ENCODE measurements at regions not wholly inside any gene's neighbourhood (a gene's known extent, or its start where the extent isn't known, plus 50 kb on each side); places are given as distances from the start of the nearest gene placed in this dataset.

DNA sequence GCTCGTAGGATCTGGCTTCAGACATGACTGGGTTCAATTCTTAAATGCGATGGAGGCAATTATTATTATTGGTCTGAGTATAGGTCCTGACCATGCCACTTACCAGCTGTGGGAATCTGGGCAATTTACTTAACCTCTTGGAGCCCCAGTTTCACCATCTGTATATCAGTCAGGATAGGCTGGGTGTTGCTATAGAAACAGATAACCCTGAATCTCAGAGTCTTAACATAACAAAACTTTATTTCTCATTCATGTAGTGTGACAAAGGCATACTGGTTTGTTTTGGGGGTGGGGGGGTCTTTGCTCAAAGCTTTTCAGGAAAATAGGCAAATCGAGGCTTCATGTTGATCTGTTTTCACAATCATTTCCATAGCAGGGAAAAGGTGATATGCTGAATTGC lies 199.6 kb upstream of the SRRM4 start:
- FAIRE-seq (no peak), DNase-seq (no peak), ATAC-seq (no peak)
- no peaks in the 10 kb centered on the region for H3K4me1 ChIP-seq
- H3K27ac ChIP-seq: no peak overlapping the region
- peaks cover 0 to 12% (median 0%) of the 10 kb centered on the region in 4 donors for H3K27me3 ChIP-seq
- intact Hi-C loops (cut with DNase I): no loop called here
- no peak overlapping the region for H3K4me3 ChIP-seq
- H3K9me3 ChIP-seq: no peaks in the 10 kb centered on the region
- WGBS, 2 donors: 52 to 55% methylated on average over 3 of the region's 3 CpGs
- TF ChIP-seq, protein P1, sequence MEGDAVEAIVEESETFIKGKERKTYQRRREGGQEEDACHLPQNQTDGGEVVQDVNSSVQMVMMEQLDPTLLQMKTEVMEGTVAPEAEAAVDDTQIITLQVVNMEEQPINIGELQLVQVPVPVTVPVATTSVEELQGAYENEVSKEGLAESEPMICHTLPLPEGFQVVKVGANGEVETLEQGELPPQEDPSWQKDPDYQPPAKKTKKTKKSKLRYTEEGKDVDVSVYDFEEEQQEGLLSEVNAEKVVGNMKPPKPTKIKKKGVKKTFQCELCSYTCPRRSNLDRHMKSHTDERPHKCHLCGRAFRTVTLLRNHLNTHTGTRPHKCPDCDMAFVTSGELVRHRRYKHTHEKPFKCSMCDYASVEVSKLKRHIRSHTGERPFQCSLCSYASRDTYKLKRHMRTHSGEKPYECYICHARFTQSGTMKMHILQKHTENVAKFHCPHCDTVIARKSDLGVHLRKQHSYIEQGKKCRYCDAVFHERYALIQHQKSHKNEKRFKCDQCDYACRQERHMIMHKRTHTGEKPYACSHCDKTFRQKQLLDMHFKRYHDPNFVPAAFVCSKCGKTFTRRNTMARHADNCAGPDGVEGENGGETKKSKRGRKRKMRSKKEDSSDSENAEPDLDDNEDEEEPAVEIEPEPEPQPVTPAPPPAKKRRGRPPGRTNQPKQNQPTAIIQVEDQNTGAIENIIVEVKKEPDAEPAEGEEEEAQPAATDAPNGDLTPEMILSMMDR (IDR thresholded peaks at IDR 0.05): no peak
- H3K36me3 ChIP-seq: no peaks in the 10 kb centered on the region

- H3K9me3 ChIP-seq: no peaks in the 10 kb centered on the region
- peaks cover 0 to 4% (median 0%) of the 10 kb centered on the region in 4 donors for H3K27me3 ChIP-seq
- TF ChIP-seq, protein P1 (IDR thresholded peaks at IDR 0.05): no peak
- no peak for DNase-seq
- no peak for FAIRE-seq
- no peak overlapping the region for H3K4me3 ChIP-seq
- H3K27ac ChIP-seq: no peak overlapping the region
- WGBS, 2 donors: 71 to 75% methylated on average over 2 of the region's 2 CpGs
- intact Hi-C loops (cut with DNase I): no loop called here
- no peaks in the 10 kb centered on the region for H3K4me1 ChIP-seq
- H3K36me3 ChIP-seq: no peaks in the 10 kb centered on the region
- no peak for ATAC-seq
Measured at GRCh38 chr12:118783703-118784102, 197.6 kb upstream of the SRRM4 start.

GRCh38 chr12:118790578-118790977 lies 190.8 kb upstream of the SRRM4 start:
- H3K4me1 ChIP-seq: no peaks in the 10 kb centered on the region
- H3K27me3 ChIP-seq: no peaks in the 10 kb centered on the region
- H3K9me3 ChIP-seq: no peaks in the 10 kb centered on the region
- no peak for DNase-seq
- intact Hi-C loops (cut with DNase I): no loop called here
- H3K4me3 ChIP-seq: no peak overlapping the region
- H3K36me3 ChIP-seq: no peaks in the 10 kb centered on the region
- TF ChIP-seq, protein P1 (IDR thresholded peaks at IDR 0.05): no peak
- WGBS, 2 donors: 50 to 75% methylated on average over 1 of the region's 1 CpG
- no peak for ATAC-seq
- no peak overlapping the region for H3K27ac ChIP-seq
- no peak for FAIRE-seq

DNA sequence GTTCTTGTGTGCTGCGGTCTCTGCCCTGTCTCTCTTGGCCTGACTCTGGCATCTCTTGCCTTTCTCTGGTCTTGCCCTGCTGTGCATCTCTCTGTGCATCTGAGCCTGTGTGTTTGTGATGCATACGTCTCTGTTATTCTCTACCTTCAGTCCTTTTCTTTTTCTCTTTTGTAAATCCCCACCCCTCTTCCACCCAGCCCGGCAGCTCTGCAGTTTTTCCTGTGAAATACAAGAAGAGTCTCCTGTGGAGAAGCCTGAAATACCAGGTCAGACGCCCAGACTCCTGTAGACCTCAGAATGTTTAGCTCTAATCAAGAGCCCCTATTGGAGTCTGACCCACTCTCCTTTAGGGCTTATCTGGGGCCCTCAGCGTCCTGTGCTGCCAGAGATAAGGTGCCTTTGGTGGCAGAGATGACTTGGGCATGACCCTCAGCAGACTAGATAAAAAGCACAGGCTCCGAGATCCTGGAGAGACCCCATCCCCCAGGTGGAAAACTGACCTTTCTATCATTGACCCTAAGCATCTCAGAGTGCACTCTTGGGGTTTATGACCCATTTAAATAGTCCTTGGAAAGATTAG lies 167.5 kb upstream of the SRRM4 start:
- Histone ChIP-seq H3K4me1 (no peaks in the 10 kb centered on the region), H3K9me3 (no peaks in the 10 kb centered on the region), H3K36me3 (no peaks in the 10 kb centered on the region), H3K27me3 (peaks cover 0 to 3% (median 0%) of the 10 kb centered on the region in 4 donors), H3K27ac (no peak overlapping the region), H3K4me3 (no peak overlapping the region)
- FAIRE-seq (no peak), DNase-seq (no peak), ATAC-seq (no peak)
- TF ChIP-seq, protein P1 (IDR thresholded peaks at IDR 0.05): no peak
- intact Hi-C loops (cut with DNase I): no loop called here
- WGBS, 2 donors: 19 to 21% methylated on average over 6 of the region's 6 CpGs

- ATAC-seq (no peak), DNase-seq (no peak), FAIRE-seq (no peak)
- TF ChIP-seq, protein P1 (IDR thresholded peaks at IDR 0.05): no peak
- Histone ChIP-seq H3K4me1 (no peaks in the 10 kb centered on the region), H3K9me3 (no peaks in the 10 kb centered on the region), H3K27me3 (peaks cover 0 to 3% (median 0%) of the 10 kb centered on the region in 4 donors), H3K4me3 (no peak overlapping the region), H3K27ac (no peak overlapping the region), H3K36me3 (no peaks in the 10 kb centered on the region)
- 53 to 63% methylated on average over 3 of the region's 3 CpGs for WGBS, 2 donors
- intact Hi-C loops (cut with DNase I): no loop called here
Measured at GRCh38 chr12:118816296-118816695, 165.0 kb upstream of the SRRM4 start.

All from pancreas (tissue), 10 donors.